Ishikawa (cell line): ENCODE measurements at regions not wholly inside any gene's neighbourhood (a gene's known extent, or its start where the extent isn't known, plus 50 kb on each side); places are given as distances from the start of the nearest gene placed in this dataset.

Experiments used
- CEBPB ChIP-seq: IDR thresholded peaks from 2 replicates; pipeline ENCODE4 v1.6.1; 2012
- CREB1 ChIP-seq: IDR thresholded peaks from 2 replicates; pipeline ENCODE4 v1.6.1; 2012; ENCODE audit warnings: low read depth
- EGR1 ChIP-seq: IDR thresholded peaks from 2 replicates; pipeline ENCODE4 v1.6.1; 2012
- EP300 ChIP-seq: IDR thresholded peaks from 2 replicates; pipeline ENCODE4 v1.6.1; 2012; ENCODE audit warnings: borderline replicate concordance
- FOXM1 ChIP-seq: IDR thresholded peaks from 2 replicates; pipeline ENCODE4 v1.6.1; 2012; ENCODE audit warnings: low read depth, borderline replicate concordance
- MAX ChIP-seq: IDR thresholded peaks from 2 replicates; pipeline ENCODE4 v1.6.1; 2012
- NFIC ChIP-seq: IDR thresholded peaks from 2 replicates; pipeline ENCODE4 v1.6.1; 2012
- RAD21 ChIP-seq: IDR thresholded peaks from 2 replicates; pipeline ENCODE4 v1.6.1; 2012; ENCODE audit warnings: low read depth
- REST ChIP-seq: IDR thresholded peaks from 2 replicates; pipeline ENCODE4 v1.6.1; 2012; ENCODE audit warnings: low read depth, mild to moderate bottlenecking
- TAF1 ChIP-seq: IDR thresholded peaks from 2 replicates; pipeline ENCODE4 v1.6.1; 2012; ENCODE audit warnings: low read depth, mild to moderate bottlenecking
- TCF12 ChIP-seq: IDR thresholded peaks from 2 replicates; pipeline ENCODE4 v1.6.1; 2012; ENCODE audit warnings: low read depth
- USF1 ChIP-seq: IDR thresholded peaks from 2 replicates; pipeline ENCODE4 v1.6.1; 2012
- YY1 ChIP-seq: IDR thresholded peaks from 2 replicates; pipeline ENCODE4 v1.6.1; 2012; ENCODE audit warnings: low read depth
- ZBTB7A ChIP-seq: IDR thresholded peaks from 2 replicates; pipeline ENCODE4 v1.6.1; 2012; ENCODE audit warnings: low read depth

GRCh38 chr2:16025876-16026640 lies 85.7 kb downstream of the MYCN start:
- TF ChIP-seq MAX (no peak), TCF12 (no peak), NFIC (no peak), REST (no peak), EGR1 (no peak), EP300 (no peak), RAD21 (no peak), TAF1 (no peak), CEBPB (no peak), YY1 (no peak), USF1 (no peak), CREB1 (no peak), ZBTB7A (no peak), FOXM1 (no peak)
